GM23338 (cell line): ENCODE measurements at regions not wholly inside any gene's neighbourhood (a gene's known extent, or its start where the extent isn't known, plus 50 kb on each side); places are given as distances from the start of the nearest gene placed in this dataset.

ENCODE experiments used
- ATAC-seq: fragments of 200-7000 bp; cut with Tn5 transposase; 3 replicates; pipeline ENCODE4 v1.9.1; 2020
- DNase-seq: peaks from one replicate; pipeline ENCODE4 v3.0.0-alpha.2; 2015; ENCODE audit warnings: low spot score
- H2AFZ ChIP-seq: fragments of 200-600 bp; sonication (generic); 2 replicates; pipeline ENCODE4 v1.8.0; 2016; ENCODE audit warnings: antibody characterized with exemption, mild to moderate bottlenecking, moderate library complexity
- H3F3A ChIP-seq: fragments of 200-600 bp; sonication (generic); replicated peaks from 2 replicates; pipeline ENCODE4 v1.8.0; 2017; ENCODE audit warnings: antibody characterized with exemption, mixed run types, low read depth
- H3K27ac ChIP-seq: fragments of 200-600 bp; sonication (generic); 2 replicates; pipeline ENCODE4 v1.6.1; 2016; ENCODE audit warnings: low read depth
- H3K27me3 ChIP-seq: fragments of 200-600 bp; sonication (generic); 2 replicates; pipeline ENCODE4 v1.8.0; 2016; ENCODE audit warnings: mild to moderate bottlenecking, mixed run types, moderate library complexity; ENCODE audit not compliant: insufficient read depth
- H3K36me3 ChIP-seq: fragments of 200-600 bp; sonication (generic); 2 replicates; pipeline ENCODE4 v1.8.0; 2016; ENCODE audit warnings: mild to moderate bottlenecking; ENCODE audit not compliant: insufficient read depth
- H3K4me1 ChIP-seq: fragments of 200-600 bp; sonication (generic); 2 replicates; pipeline ENCODE4 v1.8.0; 2016; ENCODE audit warnings: mild to moderate bottlenecking, moderate library complexity; ENCODE audit not compliant: insufficient read depth
- H3K4me2 ChIP-seq: fragments of 200-600 bp; sonication (generic); 2 replicates; pipeline ENCODE4 v1.7.1; 2017; ENCODE audit warnings: mixed run types
- H3K4me3 ChIP-seq: fragments of 200-600 bp; sonication (generic); 2 replicates; pipeline ENCODE4 v1.6.1; 2016; ENCODE audit warnings: mixed run types
- H3K79me2 ChIP-seq: fragments of 200-600 bp; sonication (generic); replicated peaks from 2 replicates; pipeline ENCODE4 v1.8.0; 2017; ENCODE audit warnings: mild to moderate bottlenecking; ENCODE audit not compliant: insufficient read depth
- H3K9me2 ChIP-seq: fragments of 200-600 bp; sonication (generic); 2 replicates; pipeline ENCODE4 v1.8.0; 2017; ENCODE audit not compliant: insufficient read depth
- H4K20me1 ChIP-seq: fragments of 200-600 bp; sonication (generic); replicated peaks from 2 replicates; pipeline ENCODE4 v1.8.0; 2017; ENCODE audit warnings: mild to moderate bottlenecking; ENCODE audit not compliant: insufficient read depth
- H3K27ac Mint-ChIP-seq: 2 replicates; pipeline ENCODE4 v1.8.0; 2020; ENCODE audit warnings: inconsistent platforms, mild to moderate bottlenecking, moderate library complexity, mixed read lengths
- H3K27me3 Mint-ChIP-seq: 3 replicates; pipeline ENCODE4 v1.8.0; 2022; ENCODE audit warnings: low read depth, mild to moderate bottlenecking, moderate library complexity, mixed read lengths, inconsistent platforms; ENCODE audit not compliant: insufficient read depth, poor library complexity
- H3K36me3 Mint-ChIP-seq: 3 replicates; pipeline ENCODE4 v1.8.0; 2021; ENCODE audit warnings: low read depth, mild to moderate bottlenecking, inconsistent platforms, moderate library complexity, mixed read lengths
- H3K4me1 Mint-ChIP-seq: 3 replicates; pipeline ENCODE4 v1.8.0; 2020; ENCODE audit warnings: mild to moderate bottlenecking, inconsistent platforms, mixed read lengths
- H3K4me3 Mint-ChIP-seq: 3 replicates; pipeline ENCODE4 v1.8.0; 2021; ENCODE audit warnings: moderate library complexity, mild to moderate bottlenecking, inconsistent platforms, mixed read lengths
- H3K9me3 Mint-ChIP-seq: 3 replicates; pipeline ENCODE4 v1.8.0; 2020; ENCODE audit warnings: moderate library complexity, mild to moderate bottlenecking, inconsistent platforms, mixed read lengths
- CREB1 ChIP-seq: fragments of 250-450 bp; sonication (Bioruptor Pico); IDR thresholded peaks from 2 replicates; pipeline ENCODE4 v1.5.0; 2020; ENCODE audit warnings: low read depth, mild to moderate bottlenecking, moderate library complexity
- POLR2AphosphoS5 ChIP-seq: IDR thresholded peaks from 2 replicates; pipeline ENCODE4 v1.6.1; 2016; ENCODE audit warnings: antibody characterized with exemption, low read depth
- ZNF331 ChIP-seq: fragments of 250-450 bp; sonication (Bioruptor Pico); IDR thresholded peaks from 2 replicates; pipeline ENCODE4 v1.5.0; 2020; ENCODE audit warnings: low read depth, mild to moderate bottlenecking, moderate library complexity
- TF ChIP-seq, protein P1 (sequence below): fragments of 250-450 bp; sonication (Bioruptor Pico); IDR thresholded peaks from 2 replicates; pipeline ENCODE4 v1.5.0; 2020; ENCODE audit warnings: mild to moderate bottlenecking, moderate library complexity
- TF ChIP-seq, protein P2 (sequence below): IDR thresholded peaks from 2 replicates; pipeline ENCODE4 v1.6.1; 2016; ENCODE audit warnings: antibody characterized with exemption

DNA sequence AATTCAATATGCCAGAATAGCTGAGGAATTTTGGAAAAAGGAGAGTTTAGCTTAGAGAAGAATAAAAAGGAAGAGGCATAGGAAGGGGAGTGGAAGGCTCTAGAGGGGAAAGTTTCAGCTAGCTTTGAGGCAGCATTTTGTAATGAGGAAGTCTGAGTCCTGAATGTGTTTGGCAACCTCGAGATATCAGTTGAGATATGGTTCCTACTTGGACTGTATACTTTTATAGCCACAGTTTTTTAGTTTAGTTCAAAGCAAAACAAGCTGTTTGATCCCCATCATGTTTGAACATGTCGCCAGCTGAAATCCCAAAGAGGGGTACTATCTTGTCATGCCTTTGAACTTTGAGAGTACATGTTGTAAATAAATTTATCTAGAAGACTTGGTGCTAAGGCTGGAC, 559.0 kb upstream of the FTMT start (continued):
- TF ChIP-seq, protein P1, sequence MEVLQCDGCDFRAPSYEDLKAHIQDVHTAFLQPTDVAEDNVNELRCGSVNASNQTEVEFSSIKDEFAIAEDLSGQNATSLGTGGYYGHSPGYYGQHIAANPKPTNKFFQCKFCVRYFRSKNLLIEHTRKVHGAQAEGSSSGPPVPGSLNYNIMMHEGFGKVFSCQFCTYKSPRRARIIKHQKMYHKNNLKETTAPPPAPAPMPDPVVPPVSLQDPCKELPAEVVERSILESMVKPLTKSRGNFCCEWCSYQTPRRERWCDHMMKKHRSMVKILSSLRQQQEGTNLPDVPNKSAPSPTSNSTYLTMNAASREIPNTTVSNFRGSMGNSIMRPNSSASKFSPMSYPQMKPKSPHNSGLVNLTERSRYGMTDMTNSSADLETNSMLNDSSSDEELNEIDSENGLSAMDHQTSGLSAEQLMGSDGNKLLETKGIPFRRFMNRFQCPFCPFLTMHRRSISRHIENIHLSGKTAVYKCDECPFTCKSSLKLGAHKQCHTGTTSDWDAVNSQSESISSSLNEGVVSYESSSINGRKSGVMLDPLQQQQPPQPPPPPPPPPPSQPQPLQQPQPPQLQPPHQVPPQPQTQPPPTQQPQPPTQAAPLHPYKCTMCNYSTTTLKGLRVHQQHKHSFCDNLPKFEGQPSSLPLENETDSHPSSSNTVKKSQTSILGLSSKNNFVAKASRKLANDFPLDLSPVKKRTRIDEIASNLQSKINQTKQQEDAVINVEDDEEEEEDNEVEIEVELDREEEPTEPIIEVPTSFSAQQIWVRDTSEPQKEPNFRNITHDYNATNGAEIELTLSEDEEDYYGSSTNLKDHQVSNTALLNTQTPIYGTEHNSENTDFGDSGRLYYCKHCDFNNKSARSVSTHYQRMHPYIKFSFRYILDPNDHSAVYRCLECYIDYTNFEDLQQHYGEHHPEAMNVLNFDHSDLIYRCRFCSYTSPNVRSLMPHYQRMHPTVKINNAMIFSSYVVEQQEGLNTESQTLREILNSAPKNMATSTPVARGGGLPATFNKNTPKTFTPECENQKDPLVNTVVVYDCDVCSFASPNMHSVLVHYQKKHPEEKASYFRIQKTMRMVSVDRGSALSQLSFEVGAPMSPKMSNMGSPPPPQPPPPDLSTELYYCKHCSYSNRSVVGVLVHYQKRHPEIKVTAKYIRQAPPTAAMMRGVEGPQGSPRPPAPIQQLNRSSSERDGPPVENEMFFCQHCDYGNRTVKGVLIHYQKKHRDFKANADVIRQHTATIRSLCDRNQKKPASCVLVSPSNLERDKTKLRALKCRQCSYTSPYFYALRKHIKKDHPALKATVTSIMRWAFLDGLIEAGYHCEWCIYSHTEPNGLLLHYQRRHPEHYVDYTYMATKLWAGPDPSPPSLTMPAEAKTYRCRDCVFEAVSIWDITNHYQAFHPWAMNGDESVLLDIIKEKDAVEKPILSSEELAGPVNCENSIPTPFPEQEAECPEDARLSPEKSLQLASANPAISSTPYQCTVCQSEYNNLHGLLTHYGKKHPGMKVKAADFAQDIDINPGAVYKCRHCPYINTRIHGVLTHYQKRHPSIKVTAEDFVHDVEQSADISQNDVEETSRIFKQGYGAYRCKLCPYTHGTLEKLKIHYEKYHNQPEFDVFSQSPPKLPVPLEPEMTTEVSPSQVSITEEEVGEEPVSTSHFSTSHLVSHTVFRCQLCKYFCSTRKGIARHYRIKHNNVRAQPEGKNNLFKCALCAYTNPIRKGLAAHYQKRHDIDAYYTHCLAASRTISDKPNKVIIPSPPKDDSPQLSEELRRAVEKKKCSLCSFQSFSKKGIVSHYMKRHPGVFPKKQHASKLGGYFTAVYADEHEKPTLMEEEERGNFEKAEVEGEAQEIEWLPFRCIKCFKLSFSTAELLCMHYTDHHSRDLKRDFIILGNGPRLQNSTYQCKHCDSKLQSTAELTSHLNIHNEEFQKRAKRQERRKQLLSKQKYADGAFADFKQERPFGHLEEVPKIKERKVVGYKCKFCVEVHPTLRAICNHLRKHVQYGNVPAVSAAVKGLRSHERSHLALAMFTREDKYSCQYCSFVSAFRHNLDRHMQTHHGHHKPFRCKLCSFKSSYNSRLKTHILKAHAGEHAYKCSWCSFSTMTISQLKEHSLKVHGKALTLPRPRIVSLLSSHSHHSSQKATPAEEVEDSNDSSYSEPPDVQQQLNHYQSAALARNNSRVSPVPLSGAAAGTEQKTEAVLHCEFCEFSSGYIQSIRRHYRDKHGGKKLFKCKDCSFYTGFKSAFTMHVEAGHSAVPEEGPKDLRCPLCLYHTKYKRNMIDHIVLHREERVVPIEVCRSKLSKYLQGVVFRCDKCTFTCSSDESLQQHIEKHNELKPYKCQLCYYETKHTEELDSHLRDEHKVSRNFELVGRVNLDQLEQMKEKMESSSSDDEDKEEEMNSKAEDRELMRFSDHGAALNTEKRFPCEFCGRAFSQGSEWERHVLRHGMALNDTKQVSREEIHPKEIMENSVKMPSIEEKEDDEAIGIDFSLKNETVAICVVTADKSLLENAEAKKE (CRISPR knock-in tag): no peak
- TF ChIP-seq CREB1 (CRISPR knock-in tag): no peak

DNA sequence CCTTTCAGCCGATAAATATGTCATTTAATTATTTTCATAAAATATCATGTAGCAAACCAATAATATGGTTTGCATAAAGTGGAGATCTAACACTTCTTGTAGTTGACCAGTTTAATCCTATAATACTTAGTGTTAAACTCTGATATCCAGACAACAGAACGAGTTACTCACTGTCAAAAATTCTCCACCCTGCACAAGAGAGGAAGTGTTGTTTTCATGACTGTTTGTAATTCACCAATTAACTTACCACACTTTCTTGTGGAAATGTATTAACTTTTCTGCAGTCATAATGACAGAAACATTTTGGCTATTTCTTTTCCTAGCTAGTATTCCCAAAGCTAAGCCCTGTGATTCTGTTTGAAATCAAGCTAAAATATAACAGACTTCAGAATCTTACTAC, 555.3 kb upstream of the FTMT start:
- H3K4me1 Mint-ChIP-seq: no peaks in the 10 kb centered on the region

More for the DNA sequence above, 555.3 kb upstream of the FTMT start:
- no peak overlapping the region for H3K4me3 ChIP-seq
- DNase-seq: no peak
- H3K4me1 ChIP-seq: no peaks in the 10 kb centered on the region
- H4K20me1 ChIP-seq: no peaks in the 10 kb centered on the region
- Mint-ChIP-seq H3K4me3 (no peak overlapping the region), H3K27me3 (no peaks in the 10 kb centered on the region), H3K27ac (no peak overlapping the region), H3K36me3 (no peaks in the 10 kb centered on the region), H3K9me3 (no peaks in the 10 kb centered on the region)
- H3K27me3 ChIP-seq: no peaks in the 10 kb centered on the region
- no peaks in the 10 kb centered on the region for H3K36me3 ChIP-seq
- no peak overlapping the region for H3K27ac ChIP-seq
- no peak for TF ChIP-seq CREB1 (CRISPR knock-in tag)
- TF ChIP-seq, protein P1 (CRISPR knock-in tag): no peak
- TF ChIP-seq POLR2AphosphoS5: no peak
- TF ChIP-seq ZNF331: no peak
- TF ChIP-seq, protein P2, sequence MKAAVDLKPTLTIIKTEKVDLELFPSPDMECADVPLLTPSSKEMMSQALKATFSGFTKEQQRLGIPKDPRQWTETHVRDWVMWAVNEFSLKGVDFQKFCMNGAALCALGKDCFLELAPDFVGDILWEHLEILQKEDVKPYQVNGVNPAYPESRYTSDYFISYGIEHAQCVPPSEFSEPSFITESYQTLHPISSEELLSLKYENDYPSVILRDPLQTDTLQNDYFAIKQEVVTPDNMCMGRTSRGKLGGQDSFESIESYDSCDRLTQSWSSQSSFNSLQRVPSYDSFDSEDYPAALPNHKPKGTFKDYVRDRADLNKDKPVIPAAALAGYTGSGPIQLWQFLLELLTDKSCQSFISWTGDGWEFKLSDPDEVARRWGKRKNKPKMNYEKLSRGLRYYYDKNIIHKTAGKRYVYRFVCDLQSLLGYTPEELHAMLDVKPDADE: no peak
- no peak overlapping the region for H2AFZ ChIP-seq
- no peak overlapping the region for H3K4me2 ChIP-seq
- H3K9me2 ChIP-seq: no peaks in the 10 kb centered on the region
- H3F3A ChIP-seq: no peaks in the 10 kb centered on the region
- no peaks in the 10 kb centered on the region for H3K79me2 ChIP-seq
- no peak for ATAC-seq
